Adrenal gland (tissue), 9 donors: ENCODE measurements at regions not wholly inside any gene's neighbourhood (a gene's known extent, or its start where the extent isn't known, plus 50 kb on each side); places are given as distances from the start of the nearest gene placed in this dataset.

Experiments used
- DNase-seq, 7 donors: peaks; one replicate each; pipeline ENCODE4 v3.0.0-alpha.2; 2019 to 2020
- H3K27ac ChIP-seq, 5 donors: fragments of 200-600 bp; sonication (generic) in 4 of 5; 1 replicate in 3 of 5; 2 replicates in 2 of 5; pipeline versions ENCODE4 v1.5.1 to v1.8.0; 2016 to 2020; ENCODE audit warnings: mild to moderate bottlenecking in 1 of 5
- H3K27me3 ChIP-seq: fragments of 200-600 bp; 2 replicates; pipeline ENCODE4 v1.8.0; 2021
- H3K36me3 ChIP-seq, 2 donors: fragments of 200-600 bp; replicated peaks in 1 of 2; 1 replicate in 1 of 2; 2 replicates in 1 of 2; pipeline versions ENCODE4 v1.5.1 to v1.8.0; 2018 to 2022
- H3K4me1 ChIP-seq, 2 donors: fragments of 200-600 bp; replicated peaks in 1 of 2; 1 replicate in 1 of 2; 2 replicates in 1 of 2; pipeline versions ENCODE4 v1.5.1 to v1.8.0; 2018 to 2021
- H3K4me3 ChIP-seq, 4 donors: fragments of 200-600 bp; sonication (generic) in 3 of 4; one replicate each; pipeline ENCODE4 v1.5.1; 2016 to 2018
- H3K9me3 ChIP-seq, 3 donors: fragments of 200-600 bp; sonication (generic) in 1 of 3; replicated peaks in 1 of 3; 1 replicate in 2 of 3; 2 replicates in 1 of 3; pipeline versions ENCODE4 v1.5.1 to v1.8.0; 2016 to 2021
- CTCF ChIP-seq, 6 experiments: fragments of 450-650 bp in 4 of 6; fragments of 200-600 bp in 2 of 6; sonication (generic) in 1 of 6; IDR thresholded peaks; 1 replicate in 5 of 6; 2 replicates in 1 of 6; pipeline versions ENCODE4 v1.5.1 to v1.8.0; 2016 to 2021; ENCODE audit warnings: antibody characterized with exemption in 6 of 6, mild to moderate bottlenecking in 2 of 6, moderate library complexity in 1 of 6
- POLR2A ChIP-seq, 2 donors: fragments of 450-650 bp; IDR thresholded peaks; one replicate each; pipeline ENCODE4 v1.6.1; 2017; ENCODE audit warnings: antibody characterized with exemption in 2 of 2, mild to moderate bottlenecking in 2 of 2, moderate library complexity in 1 of 2
- WGBS, 4 donors: extraction: QIAGEN DNeasy Blood & Tissue Kit in 2 of 4; methylation state at CpG; one replicate each; pipeline versions ENCODE4 v1.1.5 to v1.1.7; 2013 to 2017; 5-methylcytosine and 5-hydroxymethylcytosine counted together
- intact Hi-C, 2 donors: fragments of 100-400 bp; cut with DNase I; formaldehyde crosslinking; loops; one replicate each; pipeline versions ENCODE4 v1.14.1 to v1.15.0; 2022 to 2023
- donor health status: healthy with polysubstance abuse.
- donor health status: Bipolar disorder and iron deficiency.
- donor health status: DM: yes; HTN: yes; CAD: no.
- donor health status: DM: no; HTN: no; CAD: no.
- donor health status: DM: no; HTN: no; CAD: no.

- TF ChIP-seq CTCF (IDR thresholded peaks at IDR 0.05): no peak
- no peak for TF ChIP-seq POLR2A (IDR thresholded peaks at IDR 0.05)
- Histone ChIP-seq H3K27ac (peak overlapping the region in 1 of 5 donors; percentile 22), H3K9me3 (no peaks in the 10 kb centered on the region), H3K36me3 (no peaks in the 10 kb centered on the region), H3K27me3 (no peaks in the 10 kb centered on the region), H3K4me3 (no peak overlapping the region), H3K4me1 (peaks cover 5 to 13% of the 10 kb centered on the region in 2 donors)
- peak; percentile 64 to 87 (median 80) for DNase-seq
- intact Hi-C loops: no loop called here
- 20 to 32% (median 28%) methylated on average over 3 of the region's 3 CpGs for WGBS, 4 donors
Measured at GRCh38 chr3:24545887-24546286, 51.2 kb upstream of the THRB start.

GRCh38 chr3:24548278-24548677 is 53.6 kb upstream of the THRB start:
- WGBS, 4 donors: 9 to 14% (median 14%) methylated on average over 2 of the region's 2 CpGs
- Histone ChIP-seq H3K36me3 (no peaks in the 10 kb centered on the region), H3K27ac (no peak overlapping the region), H3K4me1 (peaks cover 5 to 13% of the 10 kb centered on the region in 2 donors), H3K9me3 (no peaks in the 10 kb centered on the region), H3K27me3 (no peaks in the 10 kb centered on the region), H3K4me3 (no peak overlapping the region)
- TF ChIP-seq CTCF (IDR thresholded peaks at IDR 0.05): no peak
- TF ChIP-seq POLR2A (IDR thresholded peaks at IDR 0.05): no peak
- DNase-seq: no peak
- intact Hi-C loops: no loop called here

- H3K9me3 ChIP-seq: no peaks in the 10 kb centered on the region
- DNase-seq: no peak
- no peak for TF ChIP-seq CTCF (IDR thresholded peaks at IDR 0.05)
- TF ChIP-seq POLR2A (IDR thresholded peaks at IDR 0.05): no peak
- no peak overlapping the region for H3K27ac ChIP-seq
- H3K4me3 ChIP-seq: no peak overlapping the region
- peaks cover 3 to 11% of the 10 kb centered on the region in 2 donors for H3K4me1 ChIP-seq
- no peaks in the 10 kb centered on the region for H3K36me3 ChIP-seq
- 19 to 37% (median 28%) methylated on average over 1 of the region's 1 CpG for WGBS, 4 donors
- intact Hi-C loops: no loop called here
- no peaks in the 10 kb centered on the region for H3K27me3 ChIP-seq
Measured at GRCh38 chr3:24550588-24550987, 55.9 kb upstream of the THRB start.

- Histone ChIP-seq H3K9me3 (no peaks in the 10 kb centered on the region), H3K27ac (no peak overlapping the region), H3K27me3 (no peaks in the 10 kb centered on the region), H3K4me1 (peaks cover 0 to 1% of the 10 kb centered on the region in 2 donors), H3K36me3 (no peaks in the 10 kb centered on the region), H3K4me3 (no peak overlapping the region)
- DNase-seq: no peak
- TF ChIP-seq CTCF (IDR thresholded peaks at IDR 0.05) (no peak), POLR2A (IDR thresholded peaks at IDR 0.05) (no peak)
- intact Hi-C loops: no loop called here
- WGBS, 4 donors: 84 to 90% (median 86%) methylated on average over 2 of the region's 2 CpGs
Measured at GRCh38 chr3:24551626-24552025, 57.0 kb upstream of the THRB start.
